ENCODE measurements at regions not wholly inside any gene's neighbourhood (a gene's known extent, or its start where the extent isn't known, plus 50 kb on each side); places are given as distances from the start of the nearest gene placed in this dataset.

- no peak for TF ChIP-seq CTCF (IDR thresholded peaks at IDR 0.05)
- no peak for TF ChIP-seq EP300 (IDR thresholded peaks at IDR 0.05; ENCODE audit: low read depth)
- TF ChIP-seq POLR2A (IDR thresholded peaks at IDR 0.05) = no peak
- TF ChIP-seq POLR2AphosphoS5 (IDR thresholded peaks at IDR 0.05) = no peak
These were observed 1255.4 kb downstream of the LRFN5 start for GRCh38 chr14:42862114-42862513.
